Mammary epithelial cell (primary cell): ENCODE measurements at regions not wholly inside any gene's neighbourhood (a gene's known extent, or its start where the extent isn't known, plus 50 kb on each side); places are given as distances from the start of the nearest gene placed in this dataset.

Experiments used
- EZH2 ChIP-seq: IDR thresholded peaks from 2 replicates; pipeline ENCODE4 v1.6.1; 2012; ENCODE audit warnings: low read length, inconsistent platforms, borderline replicate concordance
- TF ChIP-seq, protein P1 (sequence below), 2 donors: IDR thresholded peaks in 1 of 2; conservative IDR thresholded peaks in 1 of 2; 2 replicates each; pipeline ENCODE4 v1.5.1; 2011 to 2012; ENCODE audit warnings: inconsistent platforms in 2 of 2, low read length in 2 of 2, mild to moderate bottlenecking in 2 of 2, control low read depth in 1 of 2, low read depth in 1 of 2; ENCODE audit not compliant: insufficient read depth in 1 of 2; ENCODE audit errors: extremely low read depth in 1 of 2

DNA sequence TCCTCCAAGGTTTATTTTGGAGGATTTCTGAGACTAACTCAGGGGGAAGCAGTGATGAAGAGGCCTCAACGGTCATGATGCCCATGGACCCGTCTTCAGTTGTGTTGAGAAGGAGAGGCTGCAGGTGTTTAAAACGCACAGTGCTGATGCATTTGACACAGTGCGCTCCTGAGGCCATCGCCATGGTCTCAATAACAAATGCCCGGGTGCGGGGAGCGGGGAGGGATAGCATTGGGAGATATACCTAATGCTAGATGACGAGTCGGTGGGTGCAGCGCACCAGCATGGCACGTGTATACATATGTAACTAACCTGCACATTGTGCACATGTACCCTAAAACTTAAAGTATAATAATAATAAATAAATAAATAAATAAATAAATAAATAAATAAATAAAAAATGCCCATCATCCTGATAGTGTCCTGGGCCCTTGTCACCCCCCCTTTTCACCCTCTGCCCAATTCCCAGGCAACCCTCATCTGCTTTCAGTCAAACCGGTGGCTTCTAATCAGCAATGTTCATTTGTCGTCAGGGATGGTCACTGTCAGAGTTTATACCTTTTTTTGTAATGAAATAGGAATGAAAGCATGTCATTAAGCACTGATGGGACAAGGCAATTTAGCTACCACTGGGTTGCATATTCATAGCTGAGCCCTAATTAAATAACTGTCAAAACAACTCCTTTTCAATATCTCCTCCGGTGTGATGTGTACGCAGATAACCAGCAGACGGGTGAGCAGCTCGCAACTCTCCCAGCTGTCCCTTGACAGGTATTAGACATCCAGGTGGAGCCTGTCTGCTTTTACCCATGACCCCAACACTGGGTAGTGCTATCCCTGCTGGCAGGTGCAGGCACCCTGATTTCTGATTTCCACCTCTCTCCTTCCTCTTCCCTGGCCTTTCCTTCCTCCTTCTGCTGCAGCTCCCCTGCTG is 95.9 kb downstream of the KCNF1 start:
- TF ChIP-seq, protein P1, sequence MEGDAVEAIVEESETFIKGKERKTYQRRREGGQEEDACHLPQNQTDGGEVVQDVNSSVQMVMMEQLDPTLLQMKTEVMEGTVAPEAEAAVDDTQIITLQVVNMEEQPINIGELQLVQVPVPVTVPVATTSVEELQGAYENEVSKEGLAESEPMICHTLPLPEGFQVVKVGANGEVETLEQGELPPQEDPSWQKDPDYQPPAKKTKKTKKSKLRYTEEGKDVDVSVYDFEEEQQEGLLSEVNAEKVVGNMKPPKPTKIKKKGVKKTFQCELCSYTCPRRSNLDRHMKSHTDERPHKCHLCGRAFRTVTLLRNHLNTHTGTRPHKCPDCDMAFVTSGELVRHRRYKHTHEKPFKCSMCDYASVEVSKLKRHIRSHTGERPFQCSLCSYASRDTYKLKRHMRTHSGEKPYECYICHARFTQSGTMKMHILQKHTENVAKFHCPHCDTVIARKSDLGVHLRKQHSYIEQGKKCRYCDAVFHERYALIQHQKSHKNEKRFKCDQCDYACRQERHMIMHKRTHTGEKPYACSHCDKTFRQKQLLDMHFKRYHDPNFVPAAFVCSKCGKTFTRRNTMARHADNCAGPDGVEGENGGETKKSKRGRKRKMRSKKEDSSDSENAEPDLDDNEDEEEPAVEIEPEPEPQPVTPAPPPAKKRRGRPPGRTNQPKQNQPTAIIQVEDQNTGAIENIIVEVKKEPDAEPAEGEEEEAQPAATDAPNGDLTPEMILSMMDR (conservative IDR thresholded peaks at IDR 0.05 in 1 of 2, IDR thresholded peaks at IDR 0.05 in 1 of 2; ENCODE audit: extremely low read depth in 1 of 2, insufficient read depth in 1 of 2, low read depth in 1 of 2, low read length in 2 of 2): no peak
- TF ChIP-seq EZH2: no peak
